IMR-90 (cell line): ENCODE measurements at regions not wholly inside any gene's neighbourhood (a gene's known extent, or its start where the extent isn't known, plus 50 kb on each side); places are given as distances from the start of the nearest gene placed in this dataset.

Experiments used
- ATAC-seq: fragments of 200-7000 bp; cut with Tn5 transposase; 2 replicates; pipeline ENCODE4 v1.9.1; 2020; ENCODE audit warnings: low read depth, mild to moderate bottlenecking, moderate library complexity
- BruUV-seq: library from RNA; stranded (reverse); fragments of 400-500 nt; replicated peaks from 2 replicates; lab custom pipeline; 2021; lab: Mats Ljungman, UMichigan
- CTCF ChIA-PET: fragments of 300-600 bp; formaldehyde crosslinking; extraction: SDS; loops from one replicate; lab custom pipeline; 2021; ENCODE audit warnings: antibody characterized with exemption; lab: Yijun Ruan, JAX
- POLR2A ChIA-PET: fragments of 300-600 bp; sonication (Branson Sonifier 250); formaldehyde crosslinking; loops from one replicate; lab custom pipeline; 2022; ENCODE audit warnings: antibody characterized with exemption; ENCODE audit not compliant: unreplicated experiment; lab: Charles Lee
- DNase-seq: peaks from one replicate; pipeline ENCODE4 v3.0.0; 2013
- H2AFZ ChIP-seq: replicated peaks from 2 replicates; pipeline ENCODE3; 2013; ENCODE audit warnings: low read length, mild to moderate bottlenecking; ENCODE audit not compliant: poor library complexity
- H2AK5ac ChIP-seq: 2 replicates; pipeline ENCODE4 v1.6.1; 2013; ENCODE audit warnings: low read depth, low read length, inconsistent platforms
- H2AK9ac ChIP-seq: replicated peaks from 2 replicates; pipeline ENCODE3; 2013; ENCODE audit warnings: mild to moderate bottlenecking, low read depth, low read length, moderate library complexity; ENCODE audit not compliant: poor library complexity
- H2BK120ac ChIP-seq: 2 replicates; pipeline ENCODE4 v1.6.1; 2013; ENCODE audit warnings: low read depth, low read length, inconsistent platforms
- H2BK15ac ChIP-seq: 3 replicates; pipeline ENCODE4 v1.6.1; 2013; ENCODE audit warnings: low read depth, low read length, inconsistent platforms
- H2BK20ac ChIP-seq: 2 replicates; pipeline ENCODE4 v1.6.1; 2013; ENCODE audit warnings: low read depth, mild to moderate bottlenecking, inconsistent platforms, low read length, moderate library complexity
- H2BK5ac ChIP-seq: 2 replicates; pipeline ENCODE4 v1.6.1; 2013; ENCODE audit warnings: mild to moderate bottlenecking, low read depth, low read length, inconsistent platforms; ENCODE audit not compliant: poor library complexity, severe bottlenecking
- H3K14ac ChIP-seq: replicated peaks from 2 replicates; pipeline ENCODE4 v1.6.1; 2013; ENCODE audit warnings: low read depth, low read length, inconsistent platforms
- H3K18ac ChIP-seq: 2 replicates; pipeline ENCODE4 v1.6.1; 2013; ENCODE audit warnings: low read depth, low read length, control low read depth
- H3K23ac ChIP-seq: 2 replicates; pipeline ENCODE4 v1.6.1; 2013; ENCODE audit warnings: low read depth, low read length, inconsistent platforms
- H3K27ac ChIP-seq: 2 replicates; pipeline ENCODE4 v1.5.1; 2013; ENCODE audit warnings: mild to moderate bottlenecking, control low read depth, low read length; ENCODE audit not compliant: insufficient read depth
- H3K27me3 ChIP-seq: 2 replicates; pipeline ENCODE4 v1.6.1; 2013; ENCODE audit warnings: low read length; ENCODE audit not compliant: control insufficient read depth, insufficient read depth
- H3K36me3 ChIP-seq: 2 replicates; pipeline ENCODE4 v1.6.1; 2013; ENCODE audit warnings: low read length, mixed read lengths; ENCODE audit not compliant: control insufficient read depth, insufficient read depth
- H3K4ac ChIP-seq: 2 replicates; pipeline ENCODE4 v1.6.1; 2013; ENCODE audit warnings: low read depth, low read length, inconsistent platforms
- H3K4me1 ChIP-seq: 2 replicates; pipeline ENCODE4 v1.6.1; 2013; ENCODE audit warnings: low read length, mixed read lengths; ENCODE audit not compliant: control insufficient read depth, insufficient read depth
- H3K4me2 ChIP-seq: 2 replicates; pipeline ENCODE4 v1.6.1; 2013; ENCODE audit warnings: low read depth, mild to moderate bottlenecking, control low read depth, low read length, moderate library complexity
- H3K4me3 ChIP-seq: 2 replicates; pipeline ENCODE4 v1.5.1; 2013; ENCODE audit warnings: low read depth, mild to moderate bottlenecking, control low read depth, low read length, moderate library complexity; ENCODE audit not compliant: insufficient read depth
- H3K56ac ChIP-seq: 2 replicates; pipeline ENCODE4 v1.6.1; 2013; ENCODE audit warnings: low read length, inconsistent platforms; ENCODE audit not compliant: insufficient read depth; ENCODE audit errors: extremely low read depth
- H3K79me1 ChIP-seq, 2 experiments: 2 replicates each; pipeline ENCODE4 v1.6.1; 2013; ENCODE audit warnings: low read length in 2 of 2, inconsistent platforms in 1 of 2, low read depth in 1 of 2
- H3K9ac ChIP-seq: 2 replicates; pipeline ENCODE4 v1.6.1; 2013; ENCODE audit warnings: low read depth, low read length, control low read depth
- H3K9me1 ChIP-seq: 2 replicates; pipeline ENCODE4 v1.6.1; 2013; ENCODE audit warnings: low read length, inconsistent platforms; ENCODE audit not compliant: insufficient read depth
- H3K9me3 ChIP-seq: 2 replicates; pipeline ENCODE4 v1.6.1; 2013; ENCODE audit warnings: low read length; ENCODE audit not compliant: control insufficient read depth, insufficient read depth
- H4K20me1 ChIP-seq: 2 replicates; pipeline ENCODE4 v1.6.1; 2013; ENCODE audit warnings: low read length, inconsistent platforms; ENCODE audit not compliant: insufficient read depth
- H4K5ac ChIP-seq: 2 replicates; pipeline ENCODE4 v1.6.1; 2013; ENCODE audit warnings: mild to moderate bottlenecking, low read depth, low read length, control low read depth
- H4K8ac ChIP-seq, 2 experiments: 2 replicates each; pipeline ENCODE4 v1.6.1; 2013; ENCODE audit warnings: low read depth in 2 of 2, low read length in 2 of 2, control low read depth in 1 of 2, inconsistent platforms in 1 of 2
- H4K91ac ChIP-seq: 2 replicates; pipeline ENCODE4 v1.6.1; 2013; ENCODE audit warnings: low read depth, low read length, inconsistent platforms; ENCODE audit not compliant: insufficient read depth
- BHLHE40 ChIP-seq: fragments of 150-350 bp; IDR thresholded peaks from 2 replicates; pipeline ENCODE4 v1.6.1; 2016; ENCODE audit warnings: mild to moderate bottlenecking, low read depth, low read length
- CEBPB ChIP-seq: IDR thresholded peaks from 2 replicates; pipeline ENCODE4 v1.6.1; 2012; ENCODE audit warnings: low read depth, low read length, improper control_type of control experiment
- CHD1 ChIP-seq: IDR thresholded peaks from 2 replicates; pipeline ENCODE4 v1.6.1; 2012; ENCODE audit warnings: low read depth, low read length, improper control_type of control experiment
- CTCF ChIP-seq: conservative IDR thresholded peaks from 2 replicates; pipeline ENCODE4 v1.5.1; 2012; ENCODE audit warnings: mild to moderate bottlenecking, low read depth, low read length, improper control_type of control experiment
- ELK1 ChIP-seq: fragments of 150-350 bp; IDR thresholded peaks from 2 replicates; pipeline ENCODE4 v1.6.1; 2016; ENCODE audit warnings: low read depth, mild to moderate bottlenecking, low read length, moderate library complexity, borderline replicate concordance
- FOS ChIP-seq: fragments of 150-350 bp; IDR thresholded peaks from 2 replicates; pipeline ENCODE4 v1.6.1; 2016; ENCODE audit warnings: low read depth, low read length
- MAFK ChIP-seq: IDR thresholded peaks from 2 replicates; pipeline ENCODE4 v1.6.1; 2012; ENCODE audit warnings: low read depth, low read length, improper control_type of control experiment
- MAZ ChIP-seq: IDR thresholded peaks from 2 replicates; pipeline ENCODE4 v1.6.1; 2012; ENCODE audit warnings: low read depth, mild to moderate bottlenecking, low read length, improper control_type of control experiment, moderate library complexity, borderline replicate concordance
- MXI1 ChIP-seq: IDR thresholded peaks from 2 replicates; pipeline ENCODE4 v1.6.1; 2012; ENCODE audit warnings: low read depth, mild to moderate bottlenecking, low read length, moderate library complexity, borderline replicate concordance
- NFE2L2 ChIP-seq: fragments of 150-350 bp; IDR thresholded peaks from 2 replicates; pipeline ENCODE4 v1.6.1; 2016; ENCODE audit warnings: low read depth, mild to moderate bottlenecking, low read length
- POLR2A ChIP-seq: IDR thresholded peaks from 2 replicates; pipeline ENCODE4 v1.6.1; 2012; ENCODE audit warnings: mild to moderate bottlenecking, low read depth, low read length
- RCOR1 ChIP-seq: IDR thresholded peaks from 2 replicates; pipeline ENCODE4 v1.6.1; 2012; ENCODE audit warnings: mild to moderate bottlenecking, low read length, improper control_type of control experiment; ENCODE audit not compliant: insufficient replicate concordance
- RFX5 ChIP-seq: IDR thresholded peaks from 2 replicates; pipeline ENCODE4 v1.8.0; 2012; ENCODE audit warnings: low read depth, mild to moderate bottlenecking, low read length, moderate library complexity
- SMC3 ChIP-seq: fragments of 150-350 bp; IDR thresholded peaks from 2 replicates; pipeline ENCODE4 v1.6.1; 2016; ENCODE audit warnings: low read depth, mild to moderate bottlenecking, antibody characterized with exemption, low read length, moderate library complexity
- USF2 ChIP-seq: fragments of 150-350 bp; IDR thresholded peaks from 2 replicates; pipeline ENCODE4 v1.6.1; 2017; ENCODE audit warnings: mild to moderate bottlenecking, antibody characterized with exemption, low read length, low read depth
- WGBS, 2 experiments: methylation state at CpG; one replicate each; pipeline versions ENCODE4 v1.1.5 to v1.1.7; 2013; ENCODE audit warnings: missing lambda C conversion rate in 2 of 2; ENCODE audit not compliant: insufficient read length in 1 of 2; ENCODE audit errors: extremely low coverage in 2 of 2; 5-methylcytosine and 5-hydroxymethylcytosine counted together
- dilution Hi-C: fragments of 300-500 bp; cut with HindIII; formaldehyde crosslinking; loops from one replicate; pipeline ENCODE4 v1.14.3; 2018; ENCODE audit warnings: low sequenced_read_pairs; ENCODE audit not compliant: unreplicated experiment
- in situ Hi-C: fragments of 300-500 bp; cut with MboI; formaldehyde crosslinking; loops from 3 replicates; pipeline ENCODE4 v1.14.3; 2019; ENCODE audit warnings: low sequenced_read_pairs, inconsistent platforms, mixed read lengths
- intact Hi-C: fragments of 100-400 bp; cut with micrococcal nuclease; formaldehyde crosslinking; loops from 2 replicates; pipeline ENCODE4 v1.10.0; 2022

- H3K79me1 ChIP-seq, result no peaks in the 10 kb centered on the region
- H3K4me1 ChIP-seq, result peaks cover 1% of the 10 kb centered on the region; the same call in 1 of the 2 replicates
- H4K20me1 ChIP-seq, result no peaks in the 10 kb centered on the region
- no peak overlapping the region for H2AK5ac ChIP-seq
- WGBS, 2 experiments, result no CpG with 5 or more reads among the region's 3 CpGs
- CTCF ChIA-PET, result no interaction called here
- peak; percentile 11 for DNase-seq
- no peak overlapping the region for H3K27ac ChIP-seq
- H3K27me3 ChIP-seq, result no peaks in the 10 kb centered on the region
- no peak overlapping the region for H2AK9ac ChIP-seq
- no peak for TF ChIP-seq MAZ
- TF ChIP-seq MXI1, result no peak
- TF ChIP-seq CHD1, result no peak
- no peak for TF ChIP-seq RFX5
- no peak for TF ChIP-seq BHLHE40
- TF ChIP-seq NFE2L2, result no peak
- TF ChIP-seq ELK1, result no peak
- TF ChIP-seq USF2, result no peak
- TF ChIP-seq POLR2A, result no peak
- TF ChIP-seq FOS, result no peak
- TF ChIP-seq CEBPB, result no peak
- TF ChIP-seq MAFK, result no peak
- TF ChIP-seq RCOR1, result no peak
- TF ChIP-seq SMC3, result no peak
- TF ChIP-seq CTCF, result no peak
- no peak overlapping the region for H3K4me2 ChIP-seq
- H4K91ac ChIP-seq, result no peak overlapping the region
- intact Hi-C loops (no loop called here), dilution Hi-C loops (no loop called here), in situ Hi-C loops (no loop called here)
- H3K9ac ChIP-seq, result no peak overlapping the region
- no peak overlapping the region for H3K18ac ChIP-seq
- no peak overlapping the region for H2BK15ac ChIP-seq
- no peak overlapping the region for H4K8ac ChIP-seq
- H3K9me1 ChIP-seq, result no peaks in the 10 kb centered on the region
- no peak overlapping the region for H3K23ac ChIP-seq
- no peak overlapping the region for H3K14ac ChIP-seq
- no peak overlapping the region for H3K56ac ChIP-seq
- no peaks in the 10 kb centered on the region for H3K9me3 ChIP-seq
- BruUV-seq, result no TSS peak
- no peak overlapping the region for H2AFZ ChIP-seq
- no peak overlapping the region for H2BK120ac ChIP-seq
- H3K4me3 ChIP-seq, result no peak overlapping the region
- POLR2A ChIA-PET, result no interaction called here
- no peak for ATAC-seq
- no peaks in the 10 kb centered on the region for H3K36me3 ChIP-seq
- no peak overlapping the region for H2BK5ac ChIP-seq
- no peak overlapping the region for H4K5ac ChIP-seq
- H2BK20ac ChIP-seq, result no peak overlapping the region
- no peak overlapping the region for H3K4ac ChIP-seq
Observed at GRCh38 chr4:123632693-123633030, 236.1 kb downstream of the SPRY1 start.
